ENCODE measurements at regions not wholly inside any gene's neighbourhood (a gene's known extent, or its start where the extent isn't known, plus 50 kb on each side); places are given as distances from the start of the nearest gene placed in this dataset.
"Not testable (repeated sequence)": the region's sequence is repeated elsewhere in the genome, so short reads cannot be mapped to it uniquely, and the experiment has no call there.

DNA sequence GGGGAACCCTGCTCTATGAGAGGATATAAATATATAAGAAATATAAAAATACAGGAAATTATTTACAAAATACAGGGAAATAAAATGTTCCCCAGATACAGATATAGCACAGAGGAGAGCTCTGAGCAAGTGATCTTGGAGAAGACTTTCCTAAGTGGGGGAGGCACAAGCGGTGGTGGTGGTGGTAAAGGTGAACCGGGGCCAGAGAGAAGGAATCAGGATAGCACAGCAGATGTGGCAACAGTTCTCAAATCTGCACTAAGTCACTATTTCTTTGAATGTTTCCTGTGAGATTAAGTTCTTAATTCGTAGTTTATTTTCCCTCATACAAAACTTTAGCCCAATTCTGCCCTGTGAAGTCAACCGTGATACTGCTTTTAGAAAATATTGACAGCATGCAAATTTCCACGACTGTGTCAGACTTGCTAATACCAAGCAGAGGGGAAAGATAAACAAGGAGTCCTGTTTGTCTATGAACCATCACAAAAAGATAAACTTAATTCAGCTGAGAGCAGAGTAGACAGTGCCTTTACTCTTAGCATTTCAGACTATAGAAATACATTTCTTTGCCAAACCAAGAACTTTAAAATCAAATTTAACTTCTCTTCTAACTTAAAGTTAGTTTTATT is 237.5 kb upstream of the POGK start:
- Histone ChIP-seq H4K20me1 (ENCODE audit: insufficient read depth, low read length) (no peaks in the 10 kb centered on the region), H3K4me2 (ENCODE audit: low read length) (no peak overlapping the region), H3K4me3 (ENCODE audit: insufficient read depth, low read depth, low read length) (no peak overlapping the region), H2AFZ (ENCODE audit: low read depth, low read length) (no peak overlapping the region), H3K9me3 (ENCODE audit: insufficient read depth, low read depth, low read length) (no peaks in the 10 kb centered on the region), H3K79me2 (ENCODE audit: insufficient read depth, low read length) (no peaks in the 10 kb centered on the region), H3K36me3 (ENCODE audit: insufficient read depth, low read length) (no peaks in the 10 kb centered on the region), H3K27ac (ENCODE audit: low read depth, low read length) (no peak overlapping the region), H3K27me3 (ENCODE audit: insufficient read depth, low read length) (no peaks in the 10 kb centered on the region), H3K9ac (ENCODE audit: low read length) (no peak overlapping the region), H3K4me1 (ENCODE audit: insufficient read depth, low read length) (no peaks in the 10 kb centered on the region)
- Mint-ChIP-seq H3K27me3 (ENCODE audit: low read depth, unreplicated experiment) (peaks cover 2% of the 10 kb centered on the region), H3K27ac (ENCODE audit: unreplicated experiment) (no peak overlapping the region), H3K4me1 (ENCODE audit: low read depth, unreplicated experiment) (no peaks in the 10 kb centered on the region), H3K9me3 (ENCODE audit: unreplicated experiment) (no peaks in the 10 kb centered on the region), H3K4me3 (ENCODE audit: unreplicated experiment) (no peak overlapping the region), H3K36me3 (ENCODE audit: low read depth, unreplicated experiment) (no peaks in the 10 kb centered on the region)
- FAIRE-seq (no peak), DNase-seq (ENCODE audit: low read depth) (no peak)
- TF ChIP-seq CTCF (IDR thresholded peaks at IDR 0.05; ENCODE audit: insufficient read depth, low read depth, low read length) = no peak
- no peak for TF ChIP-seq EZH2 (IDR thresholded peaks at IDR 0.05; ENCODE audit: insufficient read depth, low read length)

DNA sequence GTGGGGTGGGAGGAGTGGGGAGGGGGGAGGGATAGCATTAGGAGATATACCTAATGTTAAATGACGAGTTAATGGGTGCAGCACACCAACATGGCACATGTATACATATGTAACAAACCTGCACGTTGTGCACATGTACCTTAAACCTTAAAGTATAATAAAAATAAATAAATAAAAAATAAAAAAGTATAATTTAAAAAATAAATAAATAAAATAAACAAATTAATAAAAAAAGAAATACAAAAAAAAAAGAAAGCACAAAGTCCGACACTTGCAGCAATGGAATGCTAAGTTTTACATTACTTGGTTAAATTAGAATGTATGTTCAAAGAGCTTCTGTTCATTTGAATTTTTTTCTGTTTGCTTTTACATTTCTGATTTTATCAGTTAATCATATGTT is 236.5 kb upstream of the POGK start:
- H3K79me2 ChIP-seq (ENCODE audit: insufficient read depth, low read length); FAIRE-seq; H3K9ac ChIP-seq (ENCODE audit: low read length); H3K36me3 ChIP-seq (ENCODE audit: insufficient read depth, low read length); H3K27me3 ChIP-seq (ENCODE audit: insufficient read depth, low read length); H3K4me1 Mint-ChIP-seq (ENCODE audit: low read depth, unreplicated experiment); H4K20me1 ChIP-seq (ENCODE audit: insufficient read depth, low read length); H3K4me1 ChIP-seq (ENCODE audit: insufficient read depth, low read length); H3K9me3 Mint-ChIP-seq (ENCODE audit: unreplicated experiment); H3K4me3 ChIP-seq (ENCODE audit: insufficient read depth, low read depth, low read length); H2AFZ ChIP-seq (ENCODE audit: low read depth, low read length); H3K9me3 ChIP-seq (ENCODE audit: insufficient read depth, low read depth, low read length); H3K27ac Mint-ChIP-seq (ENCODE audit: unreplicated experiment); H3K36me3 Mint-ChIP-seq (ENCODE audit: low read depth, unreplicated experiment); H3K27me3 Mint-ChIP-seq (ENCODE audit: low read depth, unreplicated experiment); H3K27ac ChIP-seq (ENCODE audit: low read depth, low read length); H3K4me2 ChIP-seq (ENCODE audit: low read length); DNase-seq (ENCODE audit: low read depth); H3K4me3 Mint-ChIP-seq (ENCODE audit: unreplicated experiment): not testable (repeated sequence)

DNA sequence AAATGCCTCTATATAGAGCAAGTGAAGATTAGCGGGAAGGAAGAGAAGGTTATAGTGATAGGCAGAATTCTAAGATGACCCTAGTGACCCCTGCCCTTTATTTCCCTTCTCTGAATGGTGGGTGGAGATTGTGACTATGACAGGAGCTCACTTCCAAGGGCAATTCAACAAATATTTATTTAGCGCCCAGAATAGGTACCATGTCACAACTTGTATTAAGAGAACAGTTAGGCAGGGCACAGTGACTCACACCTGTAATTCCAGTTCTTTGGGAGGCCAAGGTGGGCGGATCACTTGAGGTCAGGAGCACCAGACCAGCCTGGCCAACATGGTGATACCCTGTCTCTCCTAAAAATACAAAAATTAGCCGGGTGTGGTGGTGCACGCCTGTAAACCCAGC is 236.0 kb upstream of the POGK start:
- FAIRE-seq = no peak
- Mint-ChIP-seq H3K4me1 (ENCODE audit: low read depth, unreplicated experiment) (no peaks in the 10 kb centered on the region), H3K36me3 (ENCODE audit: low read depth, unreplicated experiment) (no peaks in the 10 kb centered on the region)

More for the DNA sequence above, 236.0 kb upstream of the POGK start:
- H3K9me3 ChIP-seq (ENCODE audit: insufficient read depth, low read depth, low read length) = no peaks in the 10 kb centered on the region
- Mint-ChIP-seq H3K4me3 (ENCODE audit: unreplicated experiment) (no peak overlapping the region), H3K27ac (ENCODE audit: unreplicated experiment) (no peak overlapping the region), H3K9me3 (ENCODE audit: unreplicated experiment) (no peaks in the 10 kb centered on the region), H3K27me3 (ENCODE audit: low read depth, unreplicated experiment) (peaks cover 2% of the 10 kb centered on the region)
- no peaks in the 10 kb centered on the region for H3K4me1 ChIP-seq (ENCODE audit: insufficient read depth, low read length)
- no peaks in the 10 kb centered on the region for H3K27me3 ChIP-seq (ENCODE audit: insufficient read depth, low read length)
- no peak for TF ChIP-seq CTCF (IDR thresholded peaks at IDR 0.05; ENCODE audit: insufficient read depth, low read depth, low read length)
- TF ChIP-seq EZH2 (IDR thresholded peaks at IDR 0.05; ENCODE audit: insufficient read depth, low read length) = no peak
- no peaks in the 10 kb centered on the region for H4K20me1 ChIP-seq (ENCODE audit: insufficient read depth, low read length)
- no peak for DNase-seq (ENCODE audit: low read depth)
- no peak overlapping the region for H3K4me2 ChIP-seq (ENCODE audit: low read length)
- H2AFZ ChIP-seq (ENCODE audit: low read depth, low read length) = no peak overlapping the region
- no peak overlapping the region for H3K9ac ChIP-seq (ENCODE audit: low read length)
- no peak overlapping the region for H3K27ac ChIP-seq (ENCODE audit: low read depth, low read length)
- H3K36me3 ChIP-seq (ENCODE audit: insufficient read depth, low read length) = no peaks in the 10 kb centered on the region
- no peaks in the 10 kb centered on the region for H3K79me2 ChIP-seq (ENCODE audit: insufficient read depth, low read length)
- no peak overlapping the region for H3K4me3 ChIP-seq (ENCODE audit: insufficient read depth, low read depth, low read length)
